H9 (cell line): ENCODE measurements at regions not wholly inside any gene's neighbourhood (a gene's known extent, or its start where the extent isn't known, plus 50 kb on each side); places are given as distances from the start of the nearest gene placed in this dataset.
A peak's percentile ranks its signal among the peaks of the same experiment; 100 is the strongest.

Experiments used
- DNase-seq: peaks from one replicate; pipeline ENCODE4 v3.0.0-alpha.2; 2017
- H2AFZ ChIP-seq: one replicate; pipeline ENCODE4 v1.6.1; 2013; ENCODE audit warnings: mild to moderate bottlenecking, low read length, control low read depth, moderate library complexity
- H2AK5ac ChIP-seq: 2 replicates; pipeline ENCODE4 v1.6.1; 2013; ENCODE audit warnings: low read length, control low read depth, mixed read lengths; ENCODE audit not compliant: insufficient read length
- H2BK120ac ChIP-seq: one replicate; pipeline ENCODE4 v1.6.1; 2013; ENCODE audit warnings: low read depth, mild to moderate bottlenecking, low read length, control low read depth, inconsistent platforms; ENCODE audit not compliant: poor library complexity, severe bottlenecking
- H2BK12ac ChIP-seq: 2 replicates; pipeline ENCODE4 v1.6.1; 2013; ENCODE audit warnings: low read length, control low read depth, mixed read lengths, low read depth; ENCODE audit not compliant: insufficient read length
- H2BK15ac ChIP-seq: 2 replicates; pipeline ENCODE4 v1.6.1; 2013; ENCODE audit warnings: low read depth, low read length, control low read depth
- H2BK20ac ChIP-seq: one replicate; pipeline ENCODE4 v1.6.1; 2013; ENCODE audit warnings: low read depth, mild to moderate bottlenecking, low read length, control low read depth, inconsistent platforms; ENCODE audit not compliant: poor library complexity, severe bottlenecking
- H2BK5ac ChIP-seq: 2 replicates; pipeline ENCODE4 v1.6.1; 2013; ENCODE audit warnings: low read length, control low read depth, mixed read lengths; ENCODE audit not compliant: insufficient read length
- H3K14ac ChIP-seq: 2 replicates; pipeline ENCODE4 v1.6.1; 2013; ENCODE audit warnings: low read length, control low read depth; ENCODE audit not compliant: insufficient read depth
- H3K18ac ChIP-seq: 2 replicates; pipeline ENCODE4 v1.6.1; 2013; ENCODE audit warnings: low read depth, mild to moderate bottlenecking, mixed read lengths, low read length, control low read depth; ENCODE audit not compliant: insufficient read length
- H3K23ac ChIP-seq: 2 replicates; pipeline ENCODE4 v1.6.1; 2013; ENCODE audit warnings: low read length, control low read depth, mixed read lengths, low read depth; ENCODE audit not compliant: insufficient read length
- H3K23me2 ChIP-seq: 2 replicates; pipeline ENCODE4 v1.6.1; 2013; ENCODE audit warnings: low read depth, mild to moderate bottlenecking, mixed read lengths, low read length, control low read depth; ENCODE audit not compliant: insufficient read length, poor library complexity, severe bottlenecking
- H3K27ac ChIP-seq: 2 replicates; pipeline ENCODE4 v1.5.1; 2013; ENCODE audit warnings: low read length, control low read depth, mixed read lengths, low read depth; ENCODE audit not compliant: insufficient read length
- H3K27me3 ChIP-seq: 2 replicates; pipeline ENCODE4 v1.6.1; 2013; ENCODE audit warnings: low read length, control low read depth, inconsistent platforms; ENCODE audit not compliant: insufficient read depth
- H3K4ac ChIP-seq: 2 replicates; pipeline ENCODE4 v1.6.1; 2013; ENCODE audit warnings: low read depth, mild to moderate bottlenecking, control low read depth, inconsistent platforms, low read length, moderate library complexity
- H3K4me1 ChIP-seq: 2 replicates; pipeline ENCODE4 v1.6.1; 2013; ENCODE audit warnings: low read length, control low read depth, inconsistent platforms; ENCODE audit not compliant: insufficient read depth
- H3K4me2 ChIP-seq: 2 replicates; pipeline ENCODE4 v1.6.1; 2013; ENCODE audit warnings: low read length, control low read depth, mixed read lengths; ENCODE audit not compliant: insufficient read length, insufficient read depth
- H3K56ac ChIP-seq: 2 replicates; pipeline ENCODE4 v1.6.1; 2013; ENCODE audit warnings: low read depth, mild to moderate bottlenecking, mixed read lengths, low read length, control low read depth; ENCODE audit not compliant: insufficient read length
- H3K79me1 ChIP-seq: 2 replicates; pipeline ENCODE4 v1.6.1; 2013; ENCODE audit warnings: low read depth, mild to moderate bottlenecking, moderate library complexity, low read length, control low read depth, inconsistent platforms; ENCODE audit not compliant: insufficient read depth, poor library complexity, severe bottlenecking
- H3K79me2 ChIP-seq: 2 replicates; pipeline ENCODE4 v1.6.1; 2013; ENCODE audit warnings: low read length, control low read depth, inconsistent platforms; ENCODE audit not compliant: insufficient read depth
- H3K9ac ChIP-seq: 2 replicates; pipeline ENCODE4 v1.6.1; 2013; ENCODE audit warnings: low read length, control low read depth, mixed read lengths; ENCODE audit not compliant: insufficient read length; ENCODE audit errors: extremely low read depth
- H3K9me3 ChIP-seq: one replicate; pipeline ENCODE4 v1.6.1; 2013; ENCODE audit warnings: low read depth, low read length, inconsistent platforms; ENCODE audit not compliant: control insufficient read depth
- H3T11ph ChIP-seq: one replicate; pipeline ENCODE4 v1.6.1; 2013; ENCODE audit warnings: mild to moderate bottlenecking, low read length, control low read depth, inconsistent platforms
- H4K20me1 ChIP-seq: one replicate; pipeline ENCODE4 v1.6.1; 2013; ENCODE audit not compliant: control insufficient read depth, insufficient read length, insufficient read depth
- H4K5ac ChIP-seq: 2 replicates; pipeline ENCODE4 v1.6.1; 2013; ENCODE audit warnings: low read depth, mild to moderate bottlenecking, mixed read lengths, low read length, control low read depth; ENCODE audit not compliant: insufficient read length
- H4K8ac ChIP-seq: replicated peaks from 2 replicates; pipeline ENCODE4 v1.6.1; 2013; ENCODE audit warnings: low read length, control low read depth, mixed read lengths, low read depth; ENCODE audit not compliant: insufficient read length
- H4K91ac ChIP-seq: 2 replicates; pipeline ENCODE4 v1.6.1; 2013; ENCODE audit warnings: low read depth, mild to moderate bottlenecking, moderate library complexity, mixed read lengths, low read length, control low read depth; ENCODE audit not compliant: insufficient read length
- H3K27ac Mint-ChIP-seq, 3 experiments: 2 replicates in 2 of 3; 3 replicates in 1 of 3; pipeline ENCODE4 v1.8.0; 2020 to 2021; ENCODE audit warnings: mixed read lengths in 3 of 3, mild to moderate bottlenecking in 1 of 3, moderate library complexity in 1 of 3
- H3K27me3 Mint-ChIP-seq: 2 replicates; pipeline ENCODE4 v1.8.0; 2021; ENCODE audit warnings: low read depth, mild to moderate bottlenecking, moderate library complexity, mixed read lengths
- H3K36me3 Mint-ChIP-seq, 3 experiments: 2 replicates in 2 of 3; 3 replicates in 1 of 3; pipeline ENCODE4 v1.8.0; 2020 to 2021; ENCODE audit warnings: low read depth in 3 of 3, mixed read lengths in 3 of 3; ENCODE audit not compliant: insufficient read depth in 1 of 3
- H3K4me1 Mint-ChIP-seq, 2 experiments: 2 replicates each; pipeline ENCODE4 v1.8.0; 2020; ENCODE audit warnings: mixed read lengths in 2 of 2
- H3K4me3 Mint-ChIP-seq, 2 experiments: 2 replicates in 1 of 2; 3 replicates in 1 of 2; pipeline ENCODE4 v1.8.0; 2020 to 2021; ENCODE audit warnings: mild to moderate bottlenecking in 2 of 2, mixed read lengths in 2 of 2, moderate library complexity in 1 of 2
- H3K9me3 Mint-ChIP-seq, 2 experiments: 2 replicates in 1 of 2; 3 replicates in 1 of 2; pipeline ENCODE4 v1.8.0; 2020; ENCODE audit warnings: mild to moderate bottlenecking in 2 of 2, mixed read lengths in 2 of 2, moderate library complexity in 1 of 2
- CTCF ChIP-seq: fragments of 200-600 bp; sonication (generic); conservative IDR thresholded peaks from 3 replicates; pipeline ENCODE4 v1.8.0; 2021; ENCODE audit warnings: antibody characterized with exemption, mild to moderate bottlenecking
- WGBS: extraction: QIAGEN DNeasy Blood & Tissue Kit; methylation state at CpG from one replicate; pipeline ENCODE4 v1.1.7; 2013; ENCODE audit warnings: missing lambda C conversion rate, low lambda C conversion rate, mixed read lengths; ENCODE audit not compliant: insufficient read length; ENCODE audit errors: extremely low coverage; 5-methylcytosine and 5-hydroxymethylcytosine counted together

GRCh38 chr17:73820686-73821448, 176.6 kb upstream of the SDK2 start:
- Histone ChIP-seq H3K9me3 (peaks cover 6% of the 10 kb centered on the region), H3K56ac (no peak overlapping the region), H2AFZ (no peak overlapping the region), H2BK15ac (no peak overlapping the region), H3K9ac (no peak overlapping the region), H3K4me1 (no peaks in the 10 kb centered on the region; the same call in 1 of the 2 replicates), H2BK5ac (no peak overlapping the region), H3K23ac (no peak overlapping the region), H2BK12ac (no peak overlapping the region), H3K79me2 (no peaks in the 10 kb centered on the region), H3K4ac (no peak overlapping the region), H3K18ac (no peak overlapping the region), H3T11ph (no peak overlapping the region), H4K8ac (no peak overlapping the region), H3K79me1 (no peaks in the 10 kb centered on the region), H3K14ac (no peak overlapping the region), H3K4me2 (no peak overlapping the region), H3K27me3 (peaks cover 3% of the 10 kb centered on the region; the same call in 1 of the 2 replicates), H4K5ac (no peak overlapping the region), H4K91ac (no peak overlapping the region), H2BK120ac (no peak overlapping the region), H3K23me2 (no peaks in the 10 kb centered on the region), H4K20me1 (no peaks in the 10 kb centered on the region), H3K27ac (no peak overlapping the region), H2BK20ac (no peak overlapping the region), H2AK5ac (no peak overlapping the region)
- no peak overlapping the region for H3K4me3 Mint-ChIP-seq
- H3K27ac Mint-ChIP-seq: peak overlapping the region in 1 of 3 experiments; percentile 82; a peak in 3 of 7 replicates
- peak; percentile 65 for TF ChIP-seq CTCF
- peaks cover 34 to 39% of the 10 kb centered on the region in 2 experiments for H3K4me1 Mint-ChIP-seq
- peaks cover 12 to 16% (median 12%) of the 10 kb centered on the region in 3 experiments for H3K36me3 Mint-ChIP-seq
- DNase-seq: peak; percentile 94
- peaks cover 15 to 34% of the 10 kb centered on the region in 2 experiments for H3K9me3 Mint-ChIP-seq
- no CpG with 5 or more reads among the region's 20 CpGs for WGBS
- peaks cover 80% of the 10 kb centered on the region for H3K27me3 Mint-ChIP-seq
